HG03097 (cell line): ENCODE measurements at regions not wholly inside any gene's neighbourhood (a gene's known extent, or its start where the extent isn't known, plus 50 kb on each side); places are given as distances from the start of the nearest gene placed in this dataset.

ENCODE experiments used
- ATAC-seq: cut with Tn5 transposase; IDR thresholded peaks from one replicate; pipeline ENCODE4 v1.9.1; 2021; ENCODE audit not compliant: unreplicated experiment, low FRiP score

GRCh38 chr15:69898243-69898642, 199.5 kb downstream of the TLE3 start:
- no peak for ATAC-seq

DNA sequence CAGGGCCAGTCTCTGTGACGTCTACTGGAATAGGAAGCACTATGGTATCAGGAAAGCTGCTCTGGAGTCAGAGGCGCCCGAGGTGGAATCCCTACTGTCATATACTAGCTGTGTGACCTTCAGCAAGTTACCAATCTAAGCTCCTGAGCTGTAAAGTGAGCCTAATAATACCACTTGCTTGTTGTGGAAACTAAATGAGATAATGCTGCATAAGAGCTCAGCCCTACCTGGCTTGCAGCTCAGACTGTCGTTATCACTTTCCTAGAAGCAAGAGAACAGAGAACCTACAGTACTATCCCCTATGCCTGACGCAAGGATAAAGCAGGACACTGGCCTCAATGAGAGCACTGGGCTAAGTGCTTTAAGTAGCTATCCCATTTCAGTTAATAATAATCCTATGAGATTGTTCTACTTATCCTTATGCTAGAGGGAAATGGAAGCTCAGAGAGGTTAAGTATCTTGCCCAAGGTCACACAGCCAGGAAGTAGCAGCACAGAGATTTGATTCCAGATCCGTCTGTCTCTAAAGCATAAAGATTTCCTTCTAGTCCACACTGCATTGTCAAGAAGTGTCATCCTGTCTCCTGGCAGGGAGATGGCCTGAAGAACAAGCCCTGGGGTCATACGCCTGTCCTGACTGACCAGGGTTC, 195.2 kb downstream of the TLE3 start:
- ATAC-seq: no peak

GRCh38 chr15:69903470-69904469, 193.9 kb downstream of the TLE3 start:
- no peak for ATAC-seq

- no peak for ATAC-seq
Measured at GRCh38 chr15:69906256-69907185, 191.2 kb downstream of the TLE3 start.

- ATAC-seq: no peak
Measured at GRCh38 chr15:69908060-69908459, 189.7 kb downstream of the TLE3 start.

DNA sequence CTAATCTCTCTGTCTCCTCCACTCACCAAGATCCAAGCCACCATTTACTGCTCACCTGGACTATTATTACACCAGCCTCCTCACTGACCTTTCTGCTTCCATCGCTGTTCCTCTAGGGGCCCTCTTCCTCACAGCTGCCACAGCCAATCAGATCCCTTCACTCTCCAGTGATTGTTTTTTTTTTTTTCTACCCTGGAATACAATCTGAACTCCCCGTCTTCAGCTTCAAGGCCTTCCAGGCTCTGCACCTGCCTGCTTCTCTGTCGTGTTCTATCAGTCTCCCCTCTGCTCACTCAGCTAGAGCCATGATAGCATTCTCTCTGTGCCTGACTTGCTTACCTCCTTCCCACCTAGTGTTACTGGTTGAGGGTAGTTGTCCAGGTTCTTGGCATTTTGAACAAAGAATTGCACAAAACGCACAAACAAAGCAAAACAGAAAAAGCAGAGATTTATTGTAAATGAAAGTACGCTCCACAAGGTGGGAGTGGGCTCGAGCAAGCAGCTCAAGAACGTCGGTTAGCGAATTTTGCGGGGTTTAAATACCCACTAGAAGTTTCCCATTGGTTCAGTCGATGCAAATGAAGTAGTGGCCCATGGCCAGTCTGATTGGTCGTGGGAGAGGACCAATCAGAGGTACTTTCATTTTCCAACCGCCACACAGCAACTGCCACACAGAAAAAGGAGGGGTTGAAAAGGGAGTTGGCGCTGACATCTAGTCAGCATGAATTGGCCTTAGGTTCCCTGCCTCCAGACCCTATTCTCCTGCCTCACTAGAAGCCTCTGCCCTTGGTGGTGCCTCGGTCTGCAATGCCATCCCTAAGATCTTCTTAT, 188.9 kb downstream of the TLE3 start:
- no peak for ATAC-seq

DNA sequence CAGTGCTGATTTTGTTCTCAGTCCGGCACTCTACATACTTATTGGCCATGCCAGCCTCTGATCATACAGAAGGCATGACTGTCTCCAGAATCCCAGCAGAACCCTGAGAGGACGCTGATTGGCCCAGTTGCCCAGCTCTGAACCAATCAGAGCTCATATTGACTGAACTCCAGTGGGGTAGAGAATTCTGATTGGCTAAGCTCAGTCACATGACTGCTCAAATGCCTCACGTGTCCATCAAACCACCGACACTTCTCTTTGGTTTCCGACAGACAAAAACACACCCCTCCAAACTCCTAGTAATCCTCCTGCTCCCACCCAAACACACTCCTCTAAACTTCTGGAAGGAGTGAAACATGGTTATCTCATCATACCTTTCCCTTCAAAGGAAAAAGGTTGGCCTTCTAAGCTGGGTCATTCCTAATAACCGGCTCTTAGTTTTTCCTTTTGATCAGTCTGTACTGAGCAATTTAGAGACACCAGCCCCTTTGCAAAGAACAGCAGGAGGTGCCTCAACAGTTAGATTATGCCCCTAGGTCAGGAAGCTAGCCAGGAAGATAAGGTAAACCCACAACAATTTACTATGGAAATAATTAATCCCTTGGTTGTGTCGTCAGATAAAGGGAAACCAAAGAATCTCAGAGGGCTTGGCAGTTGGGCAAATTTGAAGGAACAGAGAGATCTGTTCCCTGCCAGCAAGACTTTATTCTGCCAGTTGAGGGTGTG, 187.8 kb downstream of the TLE3 start:
- no peak for ATAC-seq

DNA sequence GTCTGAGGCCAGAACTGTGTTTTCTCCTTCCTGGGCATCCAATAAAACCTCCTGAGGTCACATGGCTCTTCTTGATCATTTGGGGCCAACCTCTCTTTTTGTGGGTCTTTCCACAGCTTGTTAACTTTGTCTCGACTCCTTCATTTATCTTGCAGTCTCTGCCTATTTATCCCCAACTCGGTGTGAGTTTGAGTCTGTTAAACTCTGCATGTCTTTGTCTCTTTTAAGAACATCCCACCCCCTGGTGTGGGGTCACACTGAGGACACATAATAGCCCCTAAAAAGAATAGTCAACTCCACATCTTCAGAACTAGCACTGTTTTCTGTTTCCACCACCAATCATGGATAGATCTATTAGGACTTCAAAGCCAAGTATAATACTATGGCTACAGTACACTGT, 187.2 kb downstream of the TLE3 start:
- ATAC-seq: no peak

DNA sequence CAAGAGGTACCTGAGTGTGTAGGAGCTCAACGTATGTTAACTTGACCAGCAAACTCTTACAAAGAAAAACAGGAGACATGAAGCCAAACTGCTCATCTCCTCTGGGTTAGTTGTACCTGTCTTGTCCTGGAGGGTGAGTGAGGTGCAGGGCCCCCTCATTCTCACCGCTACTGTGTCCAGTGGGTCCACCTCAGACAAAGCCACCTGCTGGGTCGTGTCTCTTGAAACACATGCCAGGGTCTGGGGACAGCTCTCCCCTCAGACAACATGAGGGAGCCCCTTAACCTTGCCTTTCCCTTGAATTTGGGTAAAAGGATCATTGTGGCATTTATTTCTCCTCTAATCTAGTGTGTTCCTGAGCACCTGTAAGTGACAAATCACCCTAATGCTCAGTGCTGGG, 185.6 kb downstream of the TLE3 start:
- no peak for ATAC-seq

DNA sequence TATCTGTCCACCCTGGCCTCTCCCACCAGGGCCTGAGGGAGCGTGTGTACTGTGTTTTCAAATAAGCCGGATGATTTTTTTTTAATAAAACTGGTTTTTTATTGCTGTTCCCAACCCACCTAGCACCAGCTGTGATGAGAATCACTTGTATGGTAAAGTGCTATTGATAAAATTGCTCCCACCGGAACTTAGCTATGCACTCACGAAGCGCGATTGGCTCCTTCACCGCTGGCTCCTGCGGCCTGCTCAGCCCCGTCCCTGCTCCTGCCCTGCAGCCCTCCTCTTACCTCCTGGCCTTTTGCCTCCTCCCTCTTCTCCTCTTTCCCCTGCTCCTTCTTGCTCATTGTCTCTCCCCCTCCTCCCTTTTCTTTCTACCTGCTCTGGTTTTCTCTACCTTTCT, 183.7 kb downstream of the TLE3 start:
- ATAC-seq: no peak

DNA sequence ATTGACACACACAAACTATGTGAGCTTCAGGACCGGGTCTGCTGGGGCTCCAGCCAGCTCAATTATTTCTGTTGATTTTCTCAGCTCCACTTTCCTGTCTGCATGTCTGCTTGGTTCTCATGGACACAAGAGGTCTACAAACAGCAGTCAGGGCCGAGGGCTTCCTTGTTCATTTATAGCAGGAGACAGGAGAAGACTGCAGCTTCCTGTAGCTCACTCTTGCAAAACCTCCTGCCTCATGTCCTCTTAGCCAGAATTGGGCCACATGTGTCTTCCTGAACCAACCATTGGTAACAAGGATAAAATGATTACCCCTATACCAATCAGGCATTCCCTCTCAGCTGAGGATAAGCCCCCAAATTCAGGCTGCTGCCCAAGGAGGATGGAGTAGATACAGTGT, 182.8 kb downstream of the TLE3 start:
- no peak for ATAC-seq

GRCh38 chr15:69916169-69916785, 181.4 kb downstream of the TLE3 start:
- no peak for ATAC-seq

DNA sequence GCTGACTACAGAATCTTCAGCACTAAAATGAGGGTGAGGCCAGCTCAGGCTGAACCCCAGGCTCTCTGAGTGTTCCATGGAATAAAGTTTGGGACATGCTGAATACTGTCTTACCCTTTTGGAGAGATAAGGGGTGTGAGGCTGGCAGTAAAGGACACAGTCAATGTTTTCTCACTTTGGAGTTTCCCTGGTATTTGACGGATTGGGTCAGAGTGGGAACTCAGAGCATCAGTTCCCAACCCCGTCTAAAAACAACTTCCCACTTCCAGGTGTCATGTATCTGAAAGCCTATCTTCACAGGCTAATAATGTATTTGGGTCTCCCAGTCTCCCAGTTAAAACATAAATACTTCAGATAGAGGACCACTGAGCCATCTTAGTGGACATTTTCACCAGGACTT, 180.7 kb downstream of the TLE3 start:
- ATAC-seq: no peak

GRCh38 chr15:69919816-69920215, 177.9 kb downstream of the TLE3 start:
- no peak for ATAC-seq

- no peak for ATAC-seq
Measured at GRCh38 chr15:69920221-69920620, 177.5 kb downstream of the TLE3 start.

- ATAC-seq: no peak
Measured at GRCh38 chr15:69921626-69922619, 175.8 kb downstream of the TLE3 start.

- ATAC-seq: no peak
Measured at GRCh38 chr15:69924531-69924930, 173.2 kb downstream of the TLE3 start.

DNA sequence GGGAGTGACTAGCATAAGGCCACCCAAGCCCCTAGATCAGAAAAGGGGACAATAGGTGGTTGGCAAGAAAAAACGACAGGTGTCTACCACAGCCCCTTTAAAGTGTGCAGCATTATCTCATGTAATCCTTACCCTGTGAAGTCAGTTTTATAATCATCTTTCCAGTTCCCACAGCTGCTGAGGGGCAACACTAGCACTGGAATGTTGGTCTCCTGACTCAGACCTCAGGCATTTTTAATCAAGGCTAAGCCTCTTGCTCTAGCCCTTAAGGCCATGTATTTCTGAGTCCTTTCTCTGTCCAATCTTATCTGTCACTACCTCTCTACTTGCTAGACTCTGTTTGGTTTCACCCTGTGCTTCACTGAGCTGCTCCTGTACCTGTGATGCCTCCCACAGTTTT, 171.7 kb downstream of the TLE3 start:
- ATAC-seq: no peak
